ENCODE measurements at regions not wholly inside any gene's neighbourhood (a gene's known extent, or its start where the extent isn't known, plus 50 kb on each side); places are given as distances from the start of the nearest gene placed in this dataset.

- TF ChIP-seq CTCF (IDR thresholded peaks at IDR 0.05; ENCODE audit: low read depth, low read length), result no peak
- TF ChIP-seq MAX (IDR thresholded peaks at IDR 0.05; ENCODE audit: low read depth, low read length), result no peak
- TF ChIP-seq POLR2A (IDR thresholded peaks at IDR 0.05; ENCODE audit: extremely low read depth, insufficient read length), result no peak
These were observed 167.6 kb upstream of the KLHL1 start for GRCh38 chr13:70275841-70276240.

Data from NB4 (cell line).